GM18505 (cell line): ENCODE measurements at regions not wholly inside any gene's neighbourhood (a gene's known extent, or its start where the extent isn't known, plus 50 kb on each side); places are given as distances from the start of the nearest gene placed in this dataset.

Experiments
- ATAC-seq: cut with Tn5 transposase; IDR thresholded peaks from one replicate; pipeline ENCODE4 v1.9.1; 2021; ENCODE audit not compliant: unreplicated experiment
- POLR2A ChIP-seq: IDR thresholded peaks from 4 replicates; pipeline ENCODE4 v1.6.1; 2011; ENCODE audit warnings: borderline replicate concordance; ENCODE audit not compliant: insufficient read depth, insufficient read length; ENCODE audit errors: extremely low read depth

DNA sequence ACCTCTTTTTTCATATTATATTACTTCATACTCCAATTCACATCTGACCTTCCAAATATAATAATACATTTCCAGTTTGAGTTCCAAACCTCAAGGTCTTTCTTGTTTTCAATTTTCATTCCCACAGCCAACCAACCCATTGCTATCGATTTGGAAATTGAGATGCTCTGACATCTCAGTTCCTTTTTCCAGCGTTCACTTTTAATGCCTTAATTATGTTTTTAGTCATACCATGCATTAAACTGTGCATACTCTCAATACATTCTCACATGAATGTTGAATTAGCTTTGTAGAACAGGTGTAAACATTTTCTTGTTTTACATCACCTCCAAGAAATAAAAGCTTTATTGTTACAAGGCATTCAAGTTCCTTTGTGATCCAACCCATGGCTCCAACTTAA, 294.2 kb upstream of the ANO3 start:
- TF ChIP-seq POLR2A, result no peak
- no peak for ATAC-seq

DNA sequence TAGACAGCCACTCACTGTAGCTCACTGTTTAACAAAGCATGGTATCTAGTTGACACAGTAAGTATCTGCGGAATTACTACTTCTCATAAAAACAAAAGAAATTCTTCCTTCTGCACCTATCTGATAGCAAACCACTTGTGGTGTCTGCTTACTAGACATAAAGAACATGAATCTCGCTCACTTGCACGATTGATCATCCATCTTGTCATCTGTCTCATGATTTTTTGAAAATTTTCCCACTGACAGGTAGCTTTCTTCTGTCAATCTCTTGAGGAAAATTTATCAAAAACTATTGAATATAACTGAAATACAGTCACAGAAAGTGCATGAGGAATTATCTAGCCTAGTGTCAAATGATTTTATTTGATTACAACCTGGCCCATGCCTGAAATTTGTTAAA, 291.6 kb upstream of the ANO3 start:
- no peak for TF ChIP-seq POLR2A

DNA sequence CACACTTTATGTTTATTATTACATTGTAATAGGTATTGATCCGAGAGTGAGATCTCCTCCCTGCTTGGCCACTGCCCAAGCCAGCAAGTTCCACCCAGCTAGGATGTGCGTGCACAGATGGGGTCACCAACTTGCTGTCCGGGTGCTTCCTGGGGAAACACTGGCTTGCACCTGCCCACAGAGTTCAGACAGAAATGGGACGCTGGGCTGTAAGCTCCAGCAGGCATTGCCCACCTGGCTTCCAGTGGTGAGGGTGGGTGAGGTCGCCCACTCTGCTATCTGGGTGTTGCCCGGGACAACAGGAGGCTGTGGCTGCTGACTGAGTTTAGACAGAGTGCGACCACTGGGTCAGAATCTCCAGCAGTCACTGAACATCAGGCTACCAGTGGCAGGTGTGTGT, 289.8 kb upstream of the ANO3 start:
- ATAC-seq, result no peak
- no peak for TF ChIP-seq POLR2A

More for the DNA sequence above, 291.6 kb upstream of the ANO3 start:
- no peak for ATAC-seq

DNA sequence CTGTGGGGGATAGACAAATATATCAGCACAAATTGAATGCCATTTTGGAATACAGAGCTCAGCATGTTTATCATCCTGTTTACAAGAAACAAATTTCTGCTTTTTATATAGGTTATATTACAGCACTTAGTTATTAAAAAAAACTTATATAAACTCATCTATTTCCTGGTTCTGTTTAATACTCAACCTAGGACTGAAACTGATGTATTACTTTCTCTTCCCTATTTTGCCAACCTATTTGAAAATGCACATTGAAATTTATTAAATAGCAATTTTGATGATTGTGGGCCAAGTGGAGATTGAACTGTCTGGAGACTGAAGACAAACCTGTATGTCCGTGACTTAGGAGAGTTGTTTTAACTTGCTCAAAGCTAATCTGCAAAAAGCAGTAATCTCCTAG, 288.3 kb upstream of the ANO3 start:
- no peak for TF ChIP-seq POLR2A
- peak; percentile 85 for ATAC-seq

DNA sequence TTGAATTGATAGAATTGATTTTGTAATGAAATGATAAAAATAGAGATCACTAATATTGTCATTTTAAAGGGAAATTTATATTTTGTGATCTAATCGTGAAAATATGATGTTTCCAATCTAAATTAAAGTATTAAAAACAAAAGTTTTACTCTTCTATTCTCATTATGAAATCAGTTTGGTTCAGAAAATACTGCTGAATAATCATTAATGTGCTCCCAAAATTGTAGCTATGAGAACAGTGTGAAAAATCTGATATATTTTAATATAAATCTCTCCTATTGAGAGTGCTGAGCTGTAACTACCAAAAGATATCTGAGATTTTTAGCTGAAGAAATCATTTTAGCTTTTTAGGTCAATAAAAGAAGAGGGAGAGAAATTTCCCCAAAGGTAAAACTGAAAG, 287.5 kb upstream of the ANO3 start:
- ATAC-seq, result no peak
- no peak for TF ChIP-seq POLR2A

DNA sequence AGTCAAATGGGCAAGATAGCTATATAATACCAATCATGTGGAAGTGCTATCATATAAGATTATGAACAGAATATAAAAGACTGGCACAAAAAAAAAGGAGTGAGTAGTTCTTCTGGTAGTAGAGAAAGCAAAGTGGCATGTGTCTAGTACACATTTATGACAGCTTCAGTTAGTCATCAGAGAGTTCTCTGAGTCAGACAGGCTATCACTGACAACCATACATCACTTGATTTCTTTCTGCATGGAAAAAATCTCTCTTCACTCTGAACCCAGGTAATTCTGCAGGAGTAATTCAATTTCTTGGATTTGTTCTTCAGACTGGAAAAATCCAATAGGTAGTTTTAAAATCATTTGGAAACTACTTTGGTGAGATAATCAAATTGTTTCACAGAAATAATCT, 286.8 kb upstream of the ANO3 start:
- TF ChIP-seq POLR2A, result no peak

DNA sequence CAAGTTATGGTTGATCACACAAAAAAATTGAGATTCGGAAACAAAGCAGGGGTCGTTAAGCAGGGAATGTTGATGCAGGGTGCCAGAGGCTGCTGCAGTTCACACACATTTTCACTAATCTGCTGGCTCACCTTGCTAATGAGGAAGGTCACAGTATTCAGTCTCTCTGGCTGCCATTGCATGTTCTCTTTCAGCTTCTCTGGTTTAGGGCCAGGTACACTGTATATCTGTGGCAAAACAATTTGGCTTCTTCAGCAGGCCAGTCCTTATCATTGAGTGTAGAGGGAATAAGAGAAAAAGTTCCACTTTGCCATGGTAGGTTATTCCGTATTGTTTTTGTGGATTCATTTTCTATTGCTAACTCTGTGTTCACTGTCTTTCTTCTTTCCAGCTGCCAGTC, 283.7 kb upstream of the ANO3 start:
- TF ChIP-seq POLR2A, result no peak
- no peak for ATAC-seq

More for the DNA sequence above, 286.8 kb upstream of the ANO3 start:
- ATAC-seq, result no peak

DNA sequence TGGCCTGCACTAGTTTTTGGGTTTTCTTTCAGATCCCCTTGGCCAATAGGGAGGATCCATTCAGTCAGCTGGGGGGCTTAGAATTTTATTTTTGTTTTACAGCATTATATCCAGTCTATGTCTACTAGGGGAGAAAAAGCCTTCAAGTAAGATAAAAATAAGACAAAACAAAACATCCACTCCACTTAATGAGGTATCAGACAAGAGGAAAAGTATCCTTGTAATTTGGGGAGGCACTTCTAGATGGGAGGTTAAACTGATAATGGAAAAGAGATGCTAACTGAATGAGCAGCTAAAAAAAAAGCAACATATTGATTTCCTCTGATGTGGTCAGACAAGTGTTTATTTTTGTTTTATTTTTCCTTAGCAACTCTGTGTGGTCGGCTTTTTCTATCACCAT, 278.0 kb upstream of the ANO3 start:
- TF ChIP-seq POLR2A, result no peak
- no peak for ATAC-seq

DNA sequence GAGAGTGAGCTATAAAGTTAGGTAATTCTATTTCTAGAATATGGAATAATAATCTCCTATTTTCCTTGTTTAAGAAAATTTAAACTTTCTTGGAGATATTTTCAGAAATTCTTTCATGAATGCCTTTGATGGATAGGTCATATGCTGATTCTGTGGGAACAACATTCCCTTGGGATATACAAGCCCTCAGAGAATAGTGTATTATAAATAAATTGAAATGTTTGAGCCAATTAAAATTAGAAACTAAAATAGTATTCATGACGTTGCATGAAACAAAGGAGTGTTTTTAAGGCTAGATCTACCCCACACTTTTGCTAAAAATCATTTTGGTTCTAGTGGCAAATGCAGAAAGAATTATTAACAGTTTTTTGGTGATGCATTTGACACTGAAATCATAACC, 269.3 kb upstream of the ANO3 start:
- no peak for TF ChIP-seq POLR2A
- ATAC-seq, result no peak

DNA sequence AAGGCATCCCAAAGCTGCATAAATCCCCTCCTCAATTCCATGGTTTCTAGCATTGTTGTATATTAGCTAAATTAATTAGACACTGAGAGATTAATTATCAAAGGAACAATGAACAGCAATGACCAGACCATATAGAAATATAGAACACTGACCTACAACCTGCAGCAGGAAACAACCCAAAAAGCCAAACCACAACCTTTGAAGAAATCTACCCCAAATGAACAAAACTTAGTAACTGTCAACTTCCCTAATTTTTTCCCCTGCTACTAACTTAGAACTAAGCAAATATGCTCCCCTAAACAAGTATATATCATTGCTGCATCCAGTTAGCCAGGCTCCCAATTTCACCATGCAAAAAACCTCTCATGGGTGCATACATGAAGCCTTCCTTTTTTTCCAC, 268.0 kb upstream of the ANO3 start:
- ATAC-seq, result no peak
- no peak for TF ChIP-seq POLR2A

DNA sequence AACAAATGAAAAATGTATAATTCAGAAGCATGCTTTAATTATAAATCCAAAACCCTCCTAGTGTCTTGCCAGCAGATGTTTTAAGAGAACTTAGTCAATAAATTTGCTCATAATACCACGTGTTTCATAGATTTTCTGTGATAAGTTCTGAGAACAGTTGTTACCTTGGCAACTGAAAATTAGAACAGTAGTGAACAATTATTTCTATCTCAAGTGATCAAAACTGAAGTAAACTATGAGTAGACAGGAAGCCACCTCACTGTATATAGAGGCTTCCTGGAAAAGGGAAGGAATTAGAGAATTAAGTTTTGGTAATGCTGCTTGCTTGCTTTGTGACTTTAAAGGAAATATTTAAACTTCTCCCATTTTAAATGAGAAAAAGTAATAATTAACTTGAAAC, 266.0 kb upstream of the ANO3 start:
- TF ChIP-seq POLR2A, result no peak
- ATAC-seq, result no peak

DNA sequence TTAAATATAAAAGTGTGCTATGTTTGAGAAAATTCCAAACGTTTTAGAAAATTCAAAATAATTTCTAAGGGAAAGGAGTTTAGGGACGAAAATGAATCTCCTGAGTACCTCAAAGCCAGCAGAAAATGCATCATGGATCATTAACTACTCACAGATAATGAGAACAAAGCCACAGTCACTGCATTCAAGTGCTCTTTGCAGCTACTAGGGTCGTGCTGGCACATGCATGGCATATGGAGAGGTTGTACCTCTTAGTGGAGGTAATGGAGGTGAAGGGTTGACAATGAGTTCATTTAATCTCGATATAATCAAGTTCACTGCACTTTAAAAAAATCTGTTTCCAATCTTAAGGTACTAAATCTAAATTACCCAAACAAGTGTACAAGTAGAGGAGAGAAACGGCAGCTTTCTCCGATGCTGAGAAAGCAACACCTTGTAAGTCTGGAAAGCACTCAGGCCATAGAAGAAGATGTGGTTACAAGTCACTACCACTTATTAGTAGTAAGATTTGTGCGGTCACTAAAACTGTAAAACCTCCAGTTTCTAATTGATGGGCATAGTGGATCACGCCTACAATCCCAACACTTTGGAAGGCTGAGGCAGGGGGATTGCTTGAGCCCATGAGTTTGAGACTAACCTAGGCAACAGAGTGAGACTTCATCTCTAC, 261.1 kb upstream of the ANO3 start:
- no peak for ATAC-seq
- TF ChIP-seq POLR2A, result no peak

DNA sequence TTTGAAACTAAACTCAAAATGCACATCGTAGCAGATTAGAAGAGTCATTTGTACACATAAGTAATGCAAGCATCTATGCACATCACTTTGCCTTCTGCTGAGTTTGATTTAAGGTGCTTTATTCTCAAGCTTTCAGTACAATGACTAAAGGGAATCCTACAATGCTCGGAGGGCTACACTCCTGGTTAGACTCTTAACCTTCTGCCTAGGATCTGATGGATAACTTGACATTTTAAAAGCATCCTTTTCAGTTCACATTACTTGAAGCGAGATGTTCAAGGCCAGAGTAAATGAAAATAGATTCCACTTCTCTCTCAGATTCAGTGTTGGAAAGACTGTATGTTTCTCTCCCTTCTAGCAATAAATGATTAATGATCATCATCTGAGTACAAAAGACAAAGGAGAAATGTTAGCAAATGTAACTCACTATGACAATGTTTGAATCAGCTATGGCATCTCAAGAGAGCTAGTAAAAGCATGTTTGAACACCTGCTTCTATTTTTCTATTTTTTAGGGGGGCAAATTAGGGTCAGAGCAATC, 259.2 kb upstream of the ANO3 start:
- no peak for ATAC-seq
- TF ChIP-seq POLR2A, result no peak

DNA sequence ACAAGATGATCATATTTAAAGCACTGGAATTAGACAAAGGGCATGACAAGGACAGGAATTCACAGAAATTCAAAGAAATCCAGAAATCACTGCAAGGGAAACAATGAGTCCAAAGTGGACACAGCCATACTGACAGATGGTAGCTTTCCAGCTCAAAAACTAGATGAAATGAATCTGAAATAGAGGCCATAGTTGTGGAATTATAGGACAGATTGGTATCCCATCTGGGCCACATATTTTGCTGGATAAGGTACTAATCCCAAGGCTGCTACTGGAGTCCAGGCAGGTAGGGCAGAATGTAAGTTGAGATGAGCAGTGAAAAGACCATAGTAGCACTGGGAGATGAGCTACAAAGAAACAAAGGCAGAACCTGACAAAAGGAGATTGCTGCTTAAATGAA, 258.3 kb upstream of the ANO3 start:
- no peak for TF ChIP-seq POLR2A
- ATAC-seq, result no peak
